Stomach smooth muscle (tissue), 2 donors: ENCODE measurements at regions not wholly inside any gene's neighbourhood (a gene's known extent, or its start where the extent isn't known, plus 50 kb on each side); places are given as distances from the start of the nearest gene placed in this dataset.

Source experiments
- H3K27ac ChIP-seq: one replicate; pipeline ENCODE4 v1.7.0; 2013; ENCODE audit warnings: mild to moderate bottlenecking, low read length, inconsistent platforms
- H3K27me3 ChIP-seq, 2 donors: one replicate each; pipeline ENCODE4 v1.7.0; 2013; ENCODE audit warnings: low read length in 2 of 2; ENCODE audit not compliant: insufficient read depth in 2 of 2, control insufficient read depth in 1 of 2
- H3K36me3 ChIP-seq, 2 donors: one replicate each; pipeline ENCODE4 v1.7.0; 2013; ENCODE audit warnings: low read length in 2 of 2; ENCODE audit not compliant: control insufficient read depth in 2 of 2, insufficient read depth in 2 of 2
- H3K4me1 ChIP-seq: one replicate; pipeline ENCODE4 v1.7.0; 2013; ENCODE audit warnings: low read length; ENCODE audit not compliant: control insufficient read depth, insufficient read depth
- H3K4me3 ChIP-seq, 2 donors: one replicate each; pipeline ENCODE4 v1.7.0; 2013; ENCODE audit warnings: low read length in 2 of 2
- H3K9ac ChIP-seq, 2 donors: one replicate each; pipeline ENCODE4 v1.7.0; 2013; ENCODE audit warnings: low read length in 2 of 2, mild to moderate bottlenecking in 1 of 2
- H3K9me3 ChIP-seq, 2 donors: one replicate each; pipeline ENCODE4 v1.7.0; 2013; ENCODE audit warnings: low read length in 2 of 2; ENCODE audit not compliant: control insufficient read depth in 2 of 2
- donor health status: healthy.
- donor health status: Pancreatic carcinoma.

DNA sequence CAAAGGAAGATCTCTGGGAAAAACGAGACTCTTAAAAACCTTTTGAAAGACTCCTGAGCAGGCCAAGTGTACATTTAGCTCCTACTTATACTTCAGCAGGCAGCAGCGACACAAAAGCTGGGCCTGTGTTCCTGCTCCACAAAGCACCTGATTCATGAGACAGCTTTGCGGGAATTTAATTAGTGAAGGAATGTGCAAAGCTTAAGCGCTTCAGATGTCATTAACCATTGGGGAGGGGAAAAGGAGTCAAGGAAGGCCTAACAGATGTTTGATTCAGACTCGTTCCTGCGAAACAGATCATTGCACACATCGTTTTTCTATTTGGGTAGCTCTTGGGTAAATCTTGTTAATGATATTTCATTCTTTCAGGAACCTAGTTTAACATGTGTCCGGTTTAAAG, 125.9 kb downstream of the MAIP1 start:
- Histone ChIP-seq H3K9me3 (no peaks in the 10 kb centered on the region), H3K9ac (no peak overlapping the region), H3K27me3 (no peaks in the 10 kb centered on the region), H3K4me1 (peaks cover 2% of the 10 kb centered on the region), H3K27ac (no peak overlapping the region), H3K36me3 (no peaks in the 10 kb centered on the region), H3K4me3 (no peak overlapping the region)

- H3K9ac ChIP-seq = no peak overlapping the region
- H3K4me3 ChIP-seq = no peak overlapping the region
- no peak overlapping the region for H3K27ac ChIP-seq
- no peaks in the 10 kb centered on the region for H3K36me3 ChIP-seq
- H3K4me1 ChIP-seq = peaks cover 2% of the 10 kb centered on the region
- no peaks in the 10 kb centered on the region for H3K27me3 ChIP-seq
- H3K9me3 ChIP-seq = no peaks in the 10 kb centered on the region
These were observed 126.4 kb downstream of the MAIP1 start for GRCh38 chr2:200081811-200082210.

- H3K36me3 ChIP-seq = no peaks in the 10 kb centered on the region
- H3K9ac ChIP-seq = no peak overlapping the region
- no peak overlapping the region for H3K4me3 ChIP-seq
- no peaks in the 10 kb centered on the region for H3K9me3 ChIP-seq
- no peaks in the 10 kb centered on the region for H3K27me3 ChIP-seq
- no peak overlapping the region for H3K27ac ChIP-seq
- H3K4me1 ChIP-seq = no peaks in the 10 kb centered on the region
These were observed 128.7 kb downstream of the MAIP1 start for GRCh38 chr2:200084036-200084435.

- H3K4me3 ChIP-seq = no peak overlapping the region
These were observed 131.5 kb downstream of the MAIP1 start for GRCh38 chr2:200086911-200087310.

GRCh38 chr2:200087451-200087850, 132.1 kb downstream of the MAIP1 start:
- Histone ChIP-seq H3K27me3 (no peaks in the 10 kb centered on the region), H3K9ac (no peak overlapping the region), H3K27ac (no peak overlapping the region), H3K9me3 (no peaks in the 10 kb centered on the region), H3K4me3 (no peak overlapping the region), H3K36me3 (no peaks in the 10 kb centered on the region), H3K4me1 (no peaks in the 10 kb centered on the region)

More at GRCh38 chr2:200086911-200087310, 131.5 kb downstream of the MAIP1 start:
- Histone ChIP-seq H3K9me3 (no peaks in the 10 kb centered on the region), H3K27me3 (no peaks in the 10 kb centered on the region), H3K9ac (no peak overlapping the region), H3K36me3 (no peaks in the 10 kb centered on the region), H3K27ac (no peak overlapping the region), H3K4me1 (no peaks in the 10 kb centered on the region)

DNA sequence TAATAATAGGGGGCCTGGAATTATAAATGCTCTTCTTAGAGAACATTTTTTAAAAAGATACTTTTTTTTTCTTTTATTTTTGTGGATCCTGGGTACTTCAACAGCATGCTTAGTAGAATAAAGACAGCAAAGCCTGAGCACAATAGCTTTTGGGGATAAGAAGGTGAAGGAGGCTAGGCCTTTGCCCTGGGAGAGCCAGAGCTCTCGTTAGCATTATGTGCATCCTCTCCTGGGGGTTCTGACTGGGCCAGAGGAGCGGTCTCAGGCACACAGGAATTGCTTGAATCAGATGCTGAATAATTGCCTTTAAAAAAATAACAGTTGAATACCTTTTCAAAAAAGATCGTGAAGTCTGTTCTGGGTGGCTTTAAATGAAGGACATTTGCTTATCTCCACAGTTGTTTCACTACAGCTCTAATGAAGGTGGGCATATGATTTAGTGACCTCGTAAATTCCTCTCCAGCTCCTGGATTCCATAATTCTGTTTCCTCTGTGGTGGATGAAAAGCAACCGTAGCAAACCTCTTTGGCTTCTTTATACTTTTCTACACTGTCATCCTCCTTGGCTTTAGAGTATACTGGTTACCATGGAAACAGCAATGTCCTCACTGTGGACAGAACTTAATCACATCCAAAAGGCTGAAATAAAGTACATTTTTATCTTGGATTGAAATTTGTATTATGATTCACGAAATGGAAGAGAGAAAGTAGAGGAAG, 133.8 kb downstream of the MAIP1 start:
- Histone ChIP-seq H3K9ac (no peak overlapping the region), H3K9me3 (no peaks in the 10 kb centered on the region), H3K4me1 (no peaks in the 10 kb centered on the region), H3K4me3 (no peak overlapping the region), H3K27me3 (no peaks in the 10 kb centered on the region), H3K36me3 (no peaks in the 10 kb centered on the region), H3K27ac (no peak overlapping the region)

DNA sequence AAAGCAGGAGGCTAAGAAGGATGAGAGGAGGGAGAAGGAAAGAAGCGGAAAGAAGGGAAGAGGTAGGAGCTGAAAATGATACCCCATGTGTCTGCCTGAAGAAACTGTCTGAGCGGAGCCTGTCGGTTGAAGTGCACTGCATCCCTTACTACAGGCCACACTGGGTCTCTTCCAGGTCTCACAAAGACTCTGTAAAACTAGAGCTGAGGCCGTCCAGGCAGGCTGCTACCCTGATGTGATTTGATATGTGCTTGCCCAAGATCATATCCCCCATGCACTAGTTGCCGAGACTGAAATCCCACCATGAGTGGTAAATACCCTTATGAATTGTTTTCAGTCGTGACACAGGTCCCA, 134.4 kb downstream of the MAIP1 start:
- Histone ChIP-seq H3K4me1 (no peaks in the 10 kb centered on the region), H3K27ac (no peak overlapping the region), H3K9ac (no peak overlapping the region), H3K27me3 (no peaks in the 10 kb centered on the region), H3K36me3 (no peaks in the 10 kb centered on the region), H3K9me3 (no peaks in the 10 kb centered on the region), H3K4me3 (no peak overlapping the region)

DNA sequence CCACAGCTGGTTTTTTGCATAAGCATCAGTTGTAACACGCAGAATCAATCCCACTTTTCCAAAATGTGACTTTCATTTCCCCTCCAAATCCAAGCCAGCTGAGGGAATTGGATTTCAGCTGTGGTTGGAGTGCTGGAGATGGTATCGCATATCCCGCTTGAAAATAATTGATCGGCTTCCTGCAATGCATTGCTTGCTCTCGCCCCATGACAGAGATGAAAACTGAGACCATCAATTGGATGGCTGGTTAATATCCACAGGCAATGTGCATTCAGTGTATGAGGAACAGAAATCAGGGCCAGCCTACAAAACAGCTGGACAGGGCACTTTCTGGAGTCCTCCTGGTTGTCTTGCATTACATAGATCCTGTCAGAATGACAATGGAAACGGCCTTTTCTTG, 135.3 kb downstream of the MAIP1 start:
- H3K4me1 ChIP-seq = no peaks in the 10 kb centered on the region
- H3K36me3 ChIP-seq = no peaks in the 10 kb centered on the region
- H3K9me3 ChIP-seq = no peaks in the 10 kb centered on the region
- H3K27ac ChIP-seq = no peak overlapping the region
- H3K9ac ChIP-seq = no peak overlapping the region
- no peaks in the 10 kb centered on the region for H3K27me3 ChIP-seq
- H3K4me3 ChIP-seq = no peak overlapping the region

- Histone ChIP-seq H3K4me3 (no peak overlapping the region), H3K27me3 (no peaks in the 10 kb centered on the region), H3K27ac (no peak overlapping the region), H3K9me3 (no peaks in the 10 kb centered on the region), H3K9ac (no peak overlapping the region), H3K36me3 (no peaks in the 10 kb centered on the region), H3K4me1 (no peaks in the 10 kb centered on the region)
These were observed 135.7 kb downstream of the MAIP1 start for GRCh38 chr2:200091126-200091525.

DNA sequence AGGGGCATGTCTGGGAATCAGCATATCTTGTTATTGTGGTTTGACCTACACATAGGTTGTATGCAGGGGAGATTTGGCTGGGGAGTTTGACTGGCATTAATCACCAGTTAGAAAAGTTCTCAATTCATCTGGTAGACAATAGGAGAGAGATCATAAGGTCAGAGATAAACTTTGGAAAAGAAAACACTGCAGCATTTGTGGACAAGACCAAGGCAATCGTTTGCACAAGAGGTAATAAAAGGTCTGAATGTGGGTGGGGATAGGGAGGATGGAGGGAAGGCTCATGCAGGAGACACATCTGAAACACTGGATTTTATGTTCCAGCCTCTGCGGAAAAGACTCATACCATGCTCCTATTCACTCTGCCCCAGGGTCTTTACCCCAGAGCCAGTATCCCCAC, 136.9 kb downstream of the MAIP1 start:
- no peak overlapping the region for H3K9ac ChIP-seq
- no peak overlapping the region for H3K27ac ChIP-seq
- no peaks in the 10 kb centered on the region for H3K27me3 ChIP-seq
- H3K4me1 ChIP-seq = no peaks in the 10 kb centered on the region
- H3K9me3 ChIP-seq = no peaks in the 10 kb centered on the region
- no peaks in the 10 kb centered on the region for H3K36me3 ChIP-seq
- H3K4me3 ChIP-seq = no peak overlapping the region

GRCh38 chr2:200095436-200095835, 140.1 kb downstream of the MAIP1 start:
- Histone ChIP-seq H3K36me3 (no peaks in the 10 kb centered on the region), H3K4me3 (no peak overlapping the region), H3K9ac (no peak overlapping the region), H3K27me3 (no peaks in the 10 kb centered on the region), H3K4me1 (no peaks in the 10 kb centered on the region), H3K9me3 (no peaks in the 10 kb centered on the region), H3K27ac (no peak overlapping the region)
